Glutamatergic neuron (in vitro differentiated cells): ENCODE measurements at regions not wholly inside any gene's neighbourhood (a gene's known extent, or its start where the extent isn't known, plus 50 kb on each side); places are given as distances from the start of the nearest gene placed in this dataset.

Experiments used
- DNase-seq: peaks from one replicate; pipeline ENCODE4 v3.0.0; 2022
- H3K27ac Mint-ChIP-seq: one replicate; pipeline ENCODE4 v1.8.0; 2020; ENCODE audit warnings: mild to moderate bottlenecking, mixed read lengths, inconsistent platforms; ENCODE audit not compliant: unreplicated experiment
- H3K27me3 Mint-ChIP-seq: one replicate; pipeline ENCODE4 v1.8.0; 2020; ENCODE audit warnings: mild to moderate bottlenecking, moderate library complexity, mixed read lengths, inconsistent platforms; ENCODE audit not compliant: unreplicated experiment
- H3K36me3 Mint-ChIP-seq: one replicate; pipeline ENCODE4 v1.8.0; 2020; ENCODE audit warnings: mild to moderate bottlenecking, mixed read lengths, inconsistent platforms; ENCODE audit not compliant: unreplicated experiment
- H3K4me1 Mint-ChIP-seq: one replicate; pipeline ENCODE4 v1.8.0; 2020; ENCODE audit warnings: mild to moderate bottlenecking, low read depth, mixed read lengths, inconsistent platforms; ENCODE audit not compliant: unreplicated experiment
- H3K4me3 Mint-ChIP-seq: one replicate; pipeline ENCODE4 v1.8.0; 2020; ENCODE audit warnings: mild to moderate bottlenecking, mixed read lengths, inconsistent platforms; ENCODE audit not compliant: unreplicated experiment
- H3K9me3 Mint-ChIP-seq: one replicate; pipeline ENCODE4 v1.8.0; 2020; ENCODE audit warnings: mild to moderate bottlenecking, moderate library complexity, mixed read lengths, inconsistent platforms; ENCODE audit not compliant: unreplicated experiment
- TF ChIP-seq, protein P1 (sequence below): fragments of 200-600 bp; sonication (generic); IDR thresholded peaks from one replicate; pipeline ENCODE4 v1.5.0; 2021; ENCODE audit not compliant: partially characterized antibody, unreplicated experiment

DNA sequence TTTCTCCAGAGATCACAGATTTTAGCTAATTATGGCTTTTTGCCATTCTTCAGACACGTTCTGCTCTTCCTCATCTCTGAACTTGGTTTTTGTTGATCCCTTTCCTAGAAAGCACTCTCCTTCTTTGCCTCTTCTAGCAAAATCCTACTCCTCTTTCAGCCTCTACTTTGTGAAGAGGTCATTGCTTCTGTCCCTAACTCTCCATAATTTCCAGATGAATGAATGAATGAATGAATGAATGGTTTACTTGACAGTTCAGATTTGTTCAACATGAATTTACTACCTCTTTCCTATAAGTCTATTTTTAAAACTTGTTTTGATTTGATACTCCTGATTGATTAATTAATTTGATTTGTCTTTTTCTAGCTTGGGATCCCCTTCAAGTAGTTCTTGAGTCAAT lies 94.0 kb upstream of the IFNGR1 start:
- Mint-ChIP-seq H3K27ac (no peak overlapping the region), H3K4me1 (no peaks in the 10 kb centered on the region), H3K4me3 (no peak overlapping the region), H3K36me3 (no peaks in the 10 kb centered on the region), H3K9me3 (no peaks in the 10 kb centered on the region), H3K27me3 (peaks cover 3% of the 10 kb centered on the region)
- no peak for DNase-seq
- TF ChIP-seq, protein P1, sequence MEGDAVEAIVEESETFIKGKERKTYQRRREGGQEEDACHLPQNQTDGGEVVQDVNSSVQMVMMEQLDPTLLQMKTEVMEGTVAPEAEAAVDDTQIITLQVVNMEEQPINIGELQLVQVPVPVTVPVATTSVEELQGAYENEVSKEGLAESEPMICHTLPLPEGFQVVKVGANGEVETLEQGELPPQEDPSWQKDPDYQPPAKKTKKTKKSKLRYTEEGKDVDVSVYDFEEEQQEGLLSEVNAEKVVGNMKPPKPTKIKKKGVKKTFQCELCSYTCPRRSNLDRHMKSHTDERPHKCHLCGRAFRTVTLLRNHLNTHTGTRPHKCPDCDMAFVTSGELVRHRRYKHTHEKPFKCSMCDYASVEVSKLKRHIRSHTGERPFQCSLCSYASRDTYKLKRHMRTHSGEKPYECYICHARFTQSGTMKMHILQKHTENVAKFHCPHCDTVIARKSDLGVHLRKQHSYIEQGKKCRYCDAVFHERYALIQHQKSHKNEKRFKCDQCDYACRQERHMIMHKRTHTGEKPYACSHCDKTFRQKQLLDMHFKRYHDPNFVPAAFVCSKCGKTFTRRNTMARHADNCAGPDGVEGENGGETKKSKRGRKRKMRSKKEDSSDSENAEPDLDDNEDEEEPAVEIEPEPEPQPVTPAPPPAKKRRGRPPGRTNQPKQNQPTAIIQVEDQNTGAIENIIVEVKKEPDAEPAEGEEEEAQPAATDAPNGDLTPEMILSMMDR = no peak

DNA sequence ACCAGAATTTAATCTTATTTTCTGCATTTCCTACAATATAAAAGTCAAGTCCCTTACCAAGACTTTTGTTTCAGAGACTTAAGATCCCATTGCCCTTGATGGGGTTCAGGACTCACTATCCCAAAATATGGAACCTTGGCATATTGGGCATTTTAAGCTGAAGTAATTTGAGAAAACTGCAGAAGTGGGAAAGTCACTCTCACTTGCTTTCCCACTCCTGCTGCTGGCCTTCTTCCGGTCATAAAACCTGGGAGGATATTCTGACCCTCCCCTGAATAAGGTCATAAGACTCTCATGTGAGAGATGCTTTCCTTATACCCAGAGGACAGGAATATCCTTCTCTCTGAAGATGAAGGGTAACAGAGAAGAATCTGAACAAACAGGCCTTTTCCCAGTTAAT lies 92.8 kb upstream of the IFNGR1 start:
- no peaks in the 10 kb centered on the region for H3K36me3 Mint-ChIP-seq
- no peak overlapping the region for H3K4me3 Mint-ChIP-seq
- H3K4me1 Mint-ChIP-seq = no peaks in the 10 kb centered on the region
- TF ChIP-seq, protein P1 = no peak
- no peak overlapping the region for H3K27ac Mint-ChIP-seq
- H3K27me3 Mint-ChIP-seq = peaks cover 3% of the 10 kb centered on the region
- DNase-seq = no peak
- H3K9me3 Mint-ChIP-seq = no peaks in the 10 kb centered on the region

DNA sequence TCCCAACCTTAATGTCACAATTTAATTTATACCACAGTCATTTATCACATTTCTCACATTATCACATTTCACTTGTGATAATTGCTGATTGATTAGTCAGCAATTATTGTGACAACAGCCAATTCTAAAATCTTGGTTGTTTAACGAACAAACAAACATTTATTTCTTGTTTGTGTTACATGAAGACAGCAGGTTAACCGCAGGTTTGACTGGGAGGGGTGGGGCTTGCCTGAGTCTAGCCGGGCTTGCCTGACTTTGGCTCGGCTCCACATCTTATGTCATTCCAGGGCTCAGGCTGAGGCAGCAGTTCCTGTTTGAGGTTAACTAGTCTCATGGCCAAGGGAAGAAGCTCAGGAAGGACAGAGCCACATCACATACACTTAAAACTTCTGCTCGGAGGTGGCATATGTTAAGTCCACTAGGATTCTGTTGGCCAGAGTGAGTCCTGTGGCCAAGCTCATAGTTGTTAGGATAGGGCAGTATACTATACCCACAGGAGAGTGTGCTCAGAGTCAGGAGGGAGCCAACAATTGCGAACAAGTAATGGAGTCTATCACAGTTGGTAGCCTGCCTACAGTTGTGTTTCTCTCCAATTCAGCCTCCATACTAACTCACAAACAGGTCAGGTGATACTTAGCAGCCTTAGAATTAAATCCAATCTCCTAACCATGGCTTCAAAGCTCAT lies 90.0 kb upstream of the IFNGR1 start:
- no peak for DNase-seq
- Mint-ChIP-seq H3K36me3 (no peaks in the 10 kb centered on the region), H3K27ac (no peak overlapping the region), H3K4me1 (no peaks in the 10 kb centered on the region), H3K4me3 (no peak overlapping the region), H3K27me3 (peaks cover 3% of the 10 kb centered on the region), H3K9me3 (no peaks in the 10 kb centered on the region)
- TF ChIP-seq, protein P1 = no peak

DNA sequence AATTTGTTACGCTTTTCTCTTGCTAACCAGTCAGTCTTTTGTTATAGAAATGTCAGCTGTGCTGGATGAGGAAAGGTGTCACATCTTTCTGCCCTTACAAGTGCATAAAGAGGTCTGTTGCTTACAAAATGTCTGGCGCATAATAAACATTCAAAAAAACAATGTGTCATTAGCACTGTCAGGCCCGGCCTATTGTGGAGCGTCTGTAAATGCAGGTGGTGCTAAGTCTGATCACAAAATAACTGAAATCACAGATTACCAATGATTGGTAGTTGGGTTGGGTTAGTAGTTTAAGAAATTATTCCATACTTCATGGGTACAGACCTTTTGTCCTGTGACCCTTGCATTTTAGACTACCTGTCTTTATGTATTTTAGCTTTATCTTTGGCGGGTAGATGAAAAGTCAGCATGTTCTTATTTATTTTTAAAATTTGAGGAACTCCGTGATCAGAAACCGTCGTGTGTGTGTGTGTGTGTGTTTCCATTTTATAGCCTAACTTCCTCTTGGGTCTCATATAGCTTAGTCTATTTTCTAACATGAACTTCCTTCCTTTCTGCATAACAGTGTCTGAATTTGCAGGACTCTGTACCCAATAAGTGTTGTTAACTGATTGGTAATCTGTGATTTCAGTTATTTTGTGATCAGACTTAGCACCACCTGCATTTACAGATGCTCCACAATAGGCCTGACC lies 88.1 kb upstream of the IFNGR1 start:
- no peak overlapping the region for H3K27ac Mint-ChIP-seq
- TF ChIP-seq, protein P1 = no peak
- H3K9me3 Mint-ChIP-seq = no peaks in the 10 kb centered on the region
- H3K36me3 Mint-ChIP-seq = no peaks in the 10 kb centered on the region
- no peak overlapping the region for H3K4me3 Mint-ChIP-seq
- DNase-seq = no peak
- no peaks in the 10 kb centered on the region for H3K4me1 Mint-ChIP-seq
- peaks cover 3% of the 10 kb centered on the region for H3K27me3 Mint-ChIP-seq

DNA sequence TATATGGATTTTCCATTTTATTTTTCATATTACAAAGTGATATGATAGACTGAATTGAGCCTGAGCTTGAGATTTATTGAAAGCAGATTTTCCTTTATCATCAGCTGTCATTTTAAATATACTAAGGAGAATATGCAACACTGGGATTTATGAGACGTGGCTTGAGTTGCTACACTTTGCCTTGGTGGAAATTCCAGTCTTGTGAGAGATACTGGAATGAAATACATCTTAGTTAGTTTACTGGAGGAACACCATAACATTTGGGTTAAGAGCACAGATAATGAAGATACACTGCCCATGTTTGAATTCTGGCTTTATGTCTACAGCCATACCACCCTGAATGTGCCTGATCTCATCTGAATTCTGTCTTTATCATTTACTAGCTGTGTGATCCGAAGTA lies 86.5 kb upstream of the IFNGR1 start:
- no peak overlapping the region for H3K4me3 Mint-ChIP-seq

More for the DNA sequence above, 86.5 kb upstream of the IFNGR1 start:
- H3K36me3 Mint-ChIP-seq = no peaks in the 10 kb centered on the region
- H3K27ac Mint-ChIP-seq = no peak overlapping the region
- no peak for DNase-seq
- H3K27me3 Mint-ChIP-seq = peaks cover 3% of the 10 kb centered on the region
- no peaks in the 10 kb centered on the region for H3K4me1 Mint-ChIP-seq
- TF ChIP-seq, protein P1 = no peak
- H3K9me3 Mint-ChIP-seq = no peaks in the 10 kb centered on the region
